HEK293 (cell line): ENCODE measurements at regions not wholly inside any gene's neighbourhood (a gene's known extent, or its start where the extent isn't known, plus 50 kb on each side); places are given as distances from the start of the nearest gene placed in this dataset.

Source experiments
- KLF10 ChIP-seq: fragments of 450-650 bp; IDR thresholded peaks from 2 replicates; pipeline ENCODE4 v1.5.1; 2018; ENCODE audit warnings: missing biosample characterization, mild to moderate bottlenecking, missing genetic modification characterization
- YY1 ChIP-seq: fragments of 450-650 bp; formaldehyde crosslinking; IDR thresholded peaks from 2 replicates; pipeline ENCODE4 v1.5.1; 2018; ENCODE audit warnings: missing biosample characterization, missing genetic modification characterization
- ZNF274 ChIP-seq, 2 experiments: fragments of 200-500 bp in 1 of 2; fragments of 450-650 bp in 1 of 2; sonication (Bioruptor generic) in 1 of 2; formaldehyde crosslinking in 1 of 2; IDR thresholded peaks; 2 replicates each; pipeline versions ENCODE4 v1.5.1 to v1.6.1; 2014 to 2016; ENCODE audit warnings: borderline replicate concordance in 1 of 2, inconsistent platforms in 1 of 2, low read length in 1 of 2, missing biosample characterization in 1 of 2, missing genetic modification characterization in 1 of 2
- ZNF292 ChIP-seq: fragments of 450-650 bp; formaldehyde crosslinking; IDR thresholded peaks from 2 replicates; pipeline ENCODE4 v1.5.1; 2016; ENCODE audit warnings: low read depth, missing biosample characterization, missing genetic modification characterization, borderline replicate concordance
- ZNF366 ChIP-seq: fragments of 450-650 bp; formaldehyde crosslinking; conservative IDR thresholded peaks from 2 replicates; pipeline ENCODE4 v1.5.1; 2016; ENCODE audit warnings: missing biosample characterization, missing genetic modification characterization
- ZNF530 ChIP-seq: fragments of 450-650 bp; formaldehyde crosslinking; IDR thresholded peaks from 2 replicates; pipeline ENCODE4 v1.5.1; 2016; ENCODE audit warnings: low read depth, missing biosample characterization, missing genetic modification characterization
- ZNF707 ChIP-seq: fragments of 450-650 bp; formaldehyde crosslinking; IDR thresholded peaks from 2 replicates; pipeline ENCODE4 v1.5.1; 2016; ENCODE audit warnings: missing biosample characterization, missing genetic modification characterization

DNA sequence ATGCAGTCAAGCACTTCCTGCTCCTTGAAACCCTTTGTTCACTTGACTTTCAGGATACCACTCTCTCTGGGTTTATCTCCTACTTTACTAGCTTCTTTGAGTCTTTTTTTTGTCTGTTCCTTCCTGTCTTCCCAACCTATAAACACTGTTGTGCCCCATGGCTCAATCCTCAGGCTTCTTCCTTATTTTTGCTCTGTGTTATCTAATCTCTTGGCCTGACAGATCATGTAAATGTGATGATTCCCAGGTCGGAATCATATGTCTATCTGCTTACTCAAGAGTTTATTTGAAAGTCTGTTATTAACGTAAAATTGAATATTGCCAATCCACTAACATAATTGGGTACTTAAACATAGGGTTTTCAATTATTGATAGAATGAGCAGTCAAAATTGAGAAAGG, 171.7 kb upstream of the ST6GALNAC5 start:
- TF ChIP-seq ZNF292 (tag by site-specific recombination) (no peak), YY1 (no peak), ZNF707 (no peak), ZNF366 (tag by site-specific recombination) (no peak), KLF10 (tag by site-specific recombination) (no peak), ZNF274 (IDR thresholded peaks at IDR 0.05; ENCODE audit: low read length) (no peak), ZNF274 (tag by site-specific recombination; IDR thresholded peaks at IDR 0.05; ENCODE audit: borderline replicate concordance) (no peak), ZNF530 (tag by site-specific recombination) (no peak)
